OCI-LY7 (cell line): ENCODE measurements at regions not wholly inside any gene's neighbourhood (a gene's known extent, or its start where the extent isn't known, plus 50 kb on each side); places are given as distances from the start of the nearest gene placed in this dataset.

Experiments
- CTCF ChIP-seq: fragments of 200-600 bp; sonication (generic); conservative IDR thresholded peaks from 2 replicates; pipeline ENCODE4 v1.5.1; 2014; ENCODE audit warnings: mild to moderate bottlenecking, antibody characterized with exemption, low read length, moderate library complexity, mixed read lengths
- EZH2phosphoT487 ChIP-seq: fragments of 200-600 bp; sonication (generic); IDR thresholded peaks from 2 replicates; pipeline ENCODE4 v1.6.1; 2018; ENCODE audit warnings: low read depth, borderline replicate concordance, mild to moderate bottlenecking, mixed run types, antibody characterized with exemption, low read length, moderate library complexity, mixed read lengths

GRCh38 chr21:16423921-16424320 lies 694.1 kb downstream of the USP25 start:
- TF ChIP-seq CTCF (no peak), EZH2phosphoT487 (no peak)
